ENCODE measurements at regions not wholly inside any gene's neighbourhood (a gene's known extent, or its start where the extent isn't known, plus 50 kb on each side); places are given as distances from the start of the nearest gene placed in this dataset.

GRCh38 chr16:76035689-76036088 lies 241.5 kb upstream of the CNTNAP4 start:
- Mint-ChIP-seq H3K27ac (no peak overlapping the region), H3K4me3 (no peak overlapping the region), H3K9me3 (peaks cover 2 to 15% of the 10 kb centered on the region in 2 donors), H3K36me3 (no peaks in the 10 kb centered on the region), H3K4me1 (no peaks in the 10 kb centered on the region), H3K27me3 (ENCODE audit: low read depth in 2 of 2) (no peaks in the 10 kb centered on the region)
- intact Hi-C loops (cut with micrococcal nuclease) = no loop called here
- H3K36me3 ChIP-seq (ENCODE audit: control insufficient read depth, insufficient read depth, low read length) = no peaks in the 10 kb centered on the region
- DNase-seq (no peak), ATAC-seq (no peak)
- TF ChIP-seq CTCF (IDR thresholded peaks at IDR 0.05) = no peak
- no peaks in the 10 kb centered on the region for H3K27me3 ChIP-seq (ENCODE audit: control insufficient read depth, insufficient read depth, low read length)
- no peaks in the 10 kb centered on the region for H3K4me1 ChIP-seq (ENCODE audit: control insufficient read depth, insufficient read depth, low read length)
- peaks cover 7% of the 10 kb centered on the region for H3K9me3 ChIP-seq (ENCODE audit: control insufficient read depth, insufficient read depth, low read length)
- no peak overlapping the region for H3K27ac ChIP-seq (ENCODE audit: low read length)
- WGBS (ENCODE audit: insufficient coverage) = 55% methylated on average over 2 of the region's 2 CpGs
- no peak overlapping the region for H3K4me3 ChIP-seq (ENCODE audit: low read length)

- no peaks in the 10 kb centered on the region for H3K27me3 ChIP-seq (ENCODE audit: control insufficient read depth, insufficient read depth, low read length)
Measured at GRCh38 chr16:76038097-76038496, 239.1 kb upstream of the CNTNAP4 start.

GRCh38 chr16:76052725-76053124 lies 224.5 kb upstream of the CNTNAP4 start:
- H3K27ac ChIP-seq (ENCODE audit: low read length) = no peak overlapping the region
- H3K4me3 ChIP-seq (ENCODE audit: low read length) = no peak overlapping the region
- intact Hi-C loops (cut with micrococcal nuclease) = no loop called here
- H3K9me3 ChIP-seq (ENCODE audit: control insufficient read depth, insufficient read depth, low read length) = peaks cover 3% of the 10 kb centered on the region
- TF ChIP-seq CTCF (IDR thresholded peaks at IDR 0.05) = no peak
- Mint-ChIP-seq H3K36me3 (no peaks in the 10 kb centered on the region), H3K4me3 (no peak overlapping the region), H3K27ac (no peak overlapping the region), H3K27me3 (ENCODE audit: low read depth in 2 of 2) (no peaks in the 10 kb centered on the region), H3K9me3 (peaks cover 6 to 16% of the 10 kb centered on the region in 2 donors), H3K4me1 (no peaks in the 10 kb centered on the region)
- ATAC-seq = no peak
- DNase-seq = no peak
- H3K27me3 ChIP-seq (ENCODE audit: control insufficient read depth, insufficient read depth, low read length) = no peaks in the 10 kb centered on the region
- H3K4me1 ChIP-seq (ENCODE audit: control insufficient read depth, insufficient read depth, low read length) = no peaks in the 10 kb centered on the region
- no CpG with 5 or more reads among the region's 2 CpGs for WGBS (ENCODE audit: insufficient coverage)
- H3K36me3 ChIP-seq (ENCODE audit: control insufficient read depth, insufficient read depth, low read length) = no peaks in the 10 kb centered on the region

More at GRCh38 chr16:76038097-76038496, 239.1 kb upstream of the CNTNAP4 start:
- WGBS (ENCODE audit: insufficient coverage) = 80% methylated on average over 1 of the region's 1 CpG
- Histone ChIP-seq H3K4me3 (ENCODE audit: low read length) (no peak overlapping the region), H3K4me1 (ENCODE audit: control insufficient read depth, insufficient read depth, low read length) (no peaks in the 10 kb centered on the region), H3K27ac (ENCODE audit: low read length) (no peak overlapping the region), H3K36me3 (ENCODE audit: control insufficient read depth, insufficient read depth, low read length) (no peaks in the 10 kb centered on the region), H3K9me3 (ENCODE audit: control insufficient read depth, insufficient read depth, low read length) (peaks cover 4% of the 10 kb centered on the region)
- ATAC-seq (no peak), DNase-seq (no peak)
- no peak for TF ChIP-seq CTCF (IDR thresholded peaks at IDR 0.05)
- H3K4me3 Mint-ChIP-seq = no peak overlapping the region
- H3K9me3 Mint-ChIP-seq = peaks cover 2 to 13% of the 10 kb centered on the region in 2 donors
- H3K27me3 Mint-ChIP-seq (ENCODE audit: low read depth in 2 of 2) = no peaks in the 10 kb centered on the region
- H3K27ac Mint-ChIP-seq = no peak overlapping the region
- intact Hi-C loops (cut with micrococcal nuclease) = no loop called here
- H3K36me3 Mint-ChIP-seq = no peaks in the 10 kb centered on the region
- H3K4me1 Mint-ChIP-seq = no peaks in the 10 kb centered on the region

GRCh38 chr16:76059186-76059585 lies 218.0 kb upstream of the CNTNAP4 start:
- no peaks in the 10 kb centered on the region for H3K4me1 ChIP-seq (ENCODE audit: control insufficient read depth, insufficient read depth, low read length)
- Mint-ChIP-seq H3K4me1 (no peaks in the 10 kb centered on the region), H3K27me3 (ENCODE audit: low read depth in 2 of 2) (no peaks in the 10 kb centered on the region), H3K27ac (no peak overlapping the region), H3K36me3 (no peaks in the 10 kb centered on the region), H3K9me3 (peaks cover 7 to 10% of the 10 kb centered on the region in 2 donors), H3K4me3 (no peak overlapping the region)
- TF ChIP-seq CTCF (IDR thresholded peaks at IDR 0.05) = no peak
- DNase-seq = no peak
- ATAC-seq = no peak
- no peaks in the 10 kb centered on the region for H3K36me3 ChIP-seq (ENCODE audit: control insufficient read depth, insufficient read depth, low read length)
- H3K9me3 ChIP-seq (ENCODE audit: control insufficient read depth, insufficient read depth, low read length) = peaks cover 3% of the 10 kb centered on the region
- no peaks in the 10 kb centered on the region for H3K27me3 ChIP-seq (ENCODE audit: control insufficient read depth, insufficient read depth, low read length)
- no peak overlapping the region for H3K27ac ChIP-seq (ENCODE audit: low read length)
- 94% methylated on average over 2 of the region's 3 CpGs for WGBS (ENCODE audit: insufficient coverage)
- intact Hi-C loops (cut with micrococcal nuclease) = no loop called here
- H3K4me3 ChIP-seq (ENCODE audit: low read length) = no peak overlapping the region

Measured in natural killer cell (primary cell).